ENCODE measurements at regions not wholly inside any gene's neighbourhood (a gene's known extent, or its start where the extent isn't known, plus 50 kb on each side); places are given as distances from the start of the nearest gene placed in this dataset.

DNA sequence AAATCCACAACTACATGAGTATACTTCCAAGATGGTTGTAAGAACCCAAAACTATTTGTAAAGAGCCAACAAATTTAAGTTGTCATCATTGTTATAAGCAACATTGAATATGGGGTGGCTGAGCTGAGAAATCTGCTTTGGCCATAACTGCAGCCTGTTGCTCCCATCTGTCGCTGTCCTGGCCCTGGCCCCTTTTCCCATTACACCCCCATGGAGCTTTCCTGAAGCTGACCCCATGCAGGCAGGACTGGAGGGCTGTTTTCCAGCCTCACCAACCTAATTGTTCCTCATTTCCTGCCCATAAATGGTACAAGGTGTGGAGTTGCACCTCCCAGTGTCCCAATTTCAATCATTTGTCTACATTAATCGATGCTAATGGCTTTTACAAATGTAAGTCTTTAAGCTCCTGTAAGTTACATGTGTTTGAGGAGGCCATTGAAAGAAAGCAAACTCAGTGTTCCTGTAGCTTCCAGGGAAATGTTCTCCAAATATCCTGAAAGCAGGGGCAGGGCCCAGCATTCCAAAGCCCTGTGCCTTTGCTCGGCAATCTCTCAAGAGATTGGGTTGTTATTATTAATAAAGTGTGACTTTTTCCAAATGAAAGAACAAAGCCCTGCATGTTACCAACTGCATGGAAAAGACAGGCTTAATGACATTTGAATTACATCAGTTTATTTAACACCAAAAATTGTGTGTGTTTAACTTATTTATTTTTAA lies 545.9 kb downstream of the PLPP3 start:
- Mint-ChIP-seq H3K4me1 (ENCODE audit: insufficient read depth, unreplicated experiment) (peaks cover 4% of the 10 kb centered on the region), H3K36me3 (ENCODE audit: insufficient read depth, unreplicated experiment) (no peaks in the 10 kb centered on the region), H3K27me3 (ENCODE audit: insufficient read depth, unreplicated experiment) (no peaks in the 10 kb centered on the region), H3K27ac (ENCODE audit: low read depth, unreplicated experiment) (no peak overlapping the region), H3K4me3 (ENCODE audit: unreplicated experiment) (no peak overlapping the region), H3K9me3 (ENCODE audit: unreplicated experiment) (peaks cover 7% of the 10 kb centered on the region)
- intact Hi-C loops (cut with micrococcal nuclease) = no loop called here
- ChIA-PET CTCF (interaction anchor here (1.0 kb wide), 1 partner anchor 23 kb away, joined by 4 read pairs; no protein-coding TSS in a partner anchor), POLR2A (no interaction called here)
- TF ChIP-seq, protein P1, sequence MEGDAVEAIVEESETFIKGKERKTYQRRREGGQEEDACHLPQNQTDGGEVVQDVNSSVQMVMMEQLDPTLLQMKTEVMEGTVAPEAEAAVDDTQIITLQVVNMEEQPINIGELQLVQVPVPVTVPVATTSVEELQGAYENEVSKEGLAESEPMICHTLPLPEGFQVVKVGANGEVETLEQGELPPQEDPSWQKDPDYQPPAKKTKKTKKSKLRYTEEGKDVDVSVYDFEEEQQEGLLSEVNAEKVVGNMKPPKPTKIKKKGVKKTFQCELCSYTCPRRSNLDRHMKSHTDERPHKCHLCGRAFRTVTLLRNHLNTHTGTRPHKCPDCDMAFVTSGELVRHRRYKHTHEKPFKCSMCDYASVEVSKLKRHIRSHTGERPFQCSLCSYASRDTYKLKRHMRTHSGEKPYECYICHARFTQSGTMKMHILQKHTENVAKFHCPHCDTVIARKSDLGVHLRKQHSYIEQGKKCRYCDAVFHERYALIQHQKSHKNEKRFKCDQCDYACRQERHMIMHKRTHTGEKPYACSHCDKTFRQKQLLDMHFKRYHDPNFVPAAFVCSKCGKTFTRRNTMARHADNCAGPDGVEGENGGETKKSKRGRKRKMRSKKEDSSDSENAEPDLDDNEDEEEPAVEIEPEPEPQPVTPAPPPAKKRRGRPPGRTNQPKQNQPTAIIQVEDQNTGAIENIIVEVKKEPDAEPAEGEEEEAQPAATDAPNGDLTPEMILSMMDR (IDR thresholded peaks at IDR 0.05; ENCODE audit: unreplicated experiment) = no peak
- no peak for DNase-seq (ENCODE audit: unreplicated experiment)
- no TSS peak for BruUV-seq (replicated peaks)

DNA sequence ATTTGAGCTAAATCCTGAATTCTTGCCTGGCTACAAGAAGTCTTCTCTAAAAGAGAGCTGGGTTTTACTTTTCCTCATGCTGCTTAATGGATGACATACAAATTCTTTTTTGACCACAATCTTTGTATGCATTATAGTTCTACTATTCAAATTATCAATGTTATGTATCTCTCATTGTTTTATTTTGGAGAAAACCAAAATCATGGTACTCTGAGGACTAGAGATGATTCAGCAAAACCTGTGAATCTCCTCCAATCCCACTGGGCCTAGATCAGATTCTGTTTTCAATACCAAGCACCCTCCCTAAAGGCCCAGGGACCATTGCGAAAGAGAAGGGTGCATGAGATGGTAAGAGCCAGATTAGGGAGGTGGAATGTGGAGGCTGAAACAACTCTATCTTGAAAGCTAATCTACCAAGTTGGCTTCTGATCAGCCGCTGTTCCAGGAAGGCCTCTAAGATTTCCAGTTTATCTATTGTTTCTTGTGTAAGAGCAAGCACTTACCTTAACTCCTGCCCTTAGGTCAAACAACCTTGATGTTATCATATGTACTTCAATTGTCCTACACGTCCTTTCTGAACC lies 547.2 kb downstream of the PLPP3 start:
- no peak for DNase-seq (ENCODE audit: unreplicated experiment)
- peaks cover 4% of the 10 kb centered on the region for H3K4me1 Mint-ChIP-seq (ENCODE audit: insufficient read depth, unreplicated experiment)
- ChIA-PET POLR2A (interaction anchor here (0.7 kb wide), 2 partner anchors 14 to 1109 kb away, joined by 3 read pairs; no protein-coding TSS in a partner anchor), CTCF (interaction anchor here (0.7 kb wide), 1 partner anchor 48 kb away, joined by 3 read pairs; no protein-coding TSS in a partner anchor)
- TF ChIP-seq, protein P1 (IDR thresholded peaks at IDR 0.05; ENCODE audit: unreplicated experiment) = no peak
- H3K36me3 Mint-ChIP-seq (ENCODE audit: insufficient read depth, unreplicated experiment) = no peaks in the 10 kb centered on the region
- intact Hi-C loops (cut with micrococcal nuclease) = no loop called here
- no peaks in the 10 kb centered on the region for H3K27me3 Mint-ChIP-seq (ENCODE audit: insufficient read depth, unreplicated experiment)
- BruUV-seq (replicated peaks) = no TSS peak
- no peak overlapping the region for H3K27ac Mint-ChIP-seq (ENCODE audit: low read depth, unreplicated experiment)
- no peak overlapping the region for H3K4me3 Mint-ChIP-seq (ENCODE audit: unreplicated experiment)
- H3K9me3 Mint-ChIP-seq (ENCODE audit: unreplicated experiment) = no peaks in the 10 kb centered on the region

DNA sequence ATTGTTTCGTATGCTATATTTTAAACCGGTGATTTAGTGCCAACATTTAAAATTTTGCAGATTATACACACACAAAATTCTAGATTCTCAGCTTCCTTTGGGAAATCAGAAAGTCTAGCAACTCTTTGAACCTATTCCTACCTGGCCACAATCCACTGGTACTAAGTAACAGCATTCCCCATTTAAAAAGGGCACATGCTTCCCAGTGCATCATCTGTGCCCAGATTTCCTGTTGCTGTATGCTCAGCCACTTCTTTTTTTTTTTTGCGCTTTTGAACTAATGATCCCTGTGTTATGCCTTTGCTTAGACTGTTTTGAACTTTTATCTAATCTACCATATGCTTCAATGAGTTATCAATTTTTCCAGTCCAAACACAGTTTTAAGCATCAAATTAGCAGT lies 548.4 kb downstream of the PLPP3 start:
- Mint-ChIP-seq H3K27me3 (ENCODE audit: insufficient read depth, unreplicated experiment) (no peaks in the 10 kb centered on the region), H3K4me1 (ENCODE audit: insufficient read depth, unreplicated experiment) (peaks cover 10% of the 10 kb centered on the region), H3K27ac (ENCODE audit: low read depth, unreplicated experiment) (no peak overlapping the region), H3K36me3 (ENCODE audit: insufficient read depth, unreplicated experiment) (no peaks in the 10 kb centered on the region), H3K9me3 (ENCODE audit: unreplicated experiment) (no peaks in the 10 kb centered on the region), H3K4me3 (ENCODE audit: unreplicated experiment) (no peak overlapping the region)
- TF ChIP-seq, protein P1 (IDR thresholded peaks at IDR 0.05; ENCODE audit: unreplicated experiment) = no peak
- intact Hi-C loops (cut with micrococcal nuclease) = no loop called here
- ChIA-PET CTCF (no interaction called here), POLR2A (no interaction called here)
- DNase-seq (ENCODE audit: unreplicated experiment) = no peak
- BruUV-seq (replicated peaks) = no TSS peak

DNA sequence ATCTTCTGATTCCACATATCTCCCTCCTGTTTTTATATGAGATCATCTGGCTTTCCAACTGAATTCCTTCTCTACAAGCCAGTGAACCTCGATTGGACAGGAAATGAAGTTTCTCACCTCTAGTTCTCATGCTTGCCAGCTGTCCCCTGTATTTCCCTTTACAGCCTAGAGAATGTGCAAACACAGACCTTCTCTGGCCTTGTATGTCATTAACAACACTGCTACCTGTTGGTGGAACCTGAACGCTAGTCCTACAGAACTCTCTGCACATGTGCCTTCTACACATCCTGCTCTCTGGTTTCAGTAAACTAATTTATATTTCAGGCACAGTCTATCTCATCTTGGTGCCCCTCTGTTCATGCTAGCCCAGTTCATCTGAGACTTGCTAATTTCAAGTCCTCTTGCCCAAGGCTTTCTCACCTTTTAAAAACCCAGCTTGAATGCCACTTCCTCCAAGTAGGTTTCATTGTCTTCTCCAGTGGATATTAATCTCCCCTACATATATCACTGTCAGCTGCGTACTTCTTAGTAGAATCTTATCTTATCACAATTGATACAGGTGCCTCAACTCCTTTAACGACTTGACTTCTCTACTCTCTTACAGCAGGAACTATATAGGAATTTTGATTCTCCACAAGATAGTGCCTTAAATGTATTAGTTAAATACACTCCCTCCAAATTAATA lies 549.9 kb downstream of the PLPP3 start:
- POLR2A ChIA-PET = no interaction called here
- Mint-ChIP-seq H3K36me3 (ENCODE audit: insufficient read depth, unreplicated experiment) (no peaks in the 10 kb centered on the region), H3K9me3 (ENCODE audit: unreplicated experiment) (no peaks in the 10 kb centered on the region), H3K27ac (ENCODE audit: low read depth, unreplicated experiment) (no peak overlapping the region), H3K27me3 (ENCODE audit: insufficient read depth, unreplicated experiment) (no peaks in the 10 kb centered on the region), H3K4me1 (ENCODE audit: insufficient read depth, unreplicated experiment) (peaks cover 16% of the 10 kb centered on the region), H3K4me3 (ENCODE audit: unreplicated experiment) (no peak overlapping the region)
- intact Hi-C loops (cut with micrococcal nuclease) = no loop called here
- BruUV-seq (replicated peaks) = no TSS peak
- CTCF ChIA-PET = interaction anchor here (0.7 kb wide), 1 partner anchor 646 kb away, joined by 3 read pairs; no protein-coding TSS in a partner anchor
- TF ChIP-seq, protein P1 (IDR thresholded peaks at IDR 0.05; ENCODE audit: unreplicated experiment) = no peak
- DNase-seq (ENCODE audit: unreplicated experiment) = no peak

Measured in MCF 10A (cell line).